Gastroesophageal sphincter (tissue), 3 donors: ENCODE measurements at regions not wholly inside any gene's neighbourhood (a gene's known extent, or its start where the extent isn't known, plus 50 kb on each side); places are given as distances from the start of the nearest gene placed in this dataset.

Source experiments
- EP300 ChIP-seq: sonication (generic); formaldehyde crosslinking; IDR thresholded peaks from one replicate; pipeline ENCODE4 v1.6.1; 2017; ENCODE audit warnings: antibody characterized with exemption, mild to moderate bottlenecking
- POLR2A ChIP-seq, 2 donors: fragments of 450-650 bp; IDR thresholded peaks; one replicate each; pipeline ENCODE4 v1.6.1; 2017; ENCODE audit warnings: antibody characterized with exemption in 2 of 2, mild to moderate bottlenecking in 2 of 2, moderate library complexity in 1 of 2
- TF ChIP-seq, protein P1 (sequence below), 4 experiments: fragments of 200-600 bp in 2 of 4; fragments of 450-650 bp in 2 of 4; sonication (generic) in 1 of 4; IDR thresholded peaks; one replicate each; pipeline ENCODE4 v1.5.1; 2017 to 2019; ENCODE audit warnings: antibody characterized with exemption in 4 of 4, mild to moderate bottlenecking in 2 of 4, moderate library complexity in 2 of 4

DNA sequence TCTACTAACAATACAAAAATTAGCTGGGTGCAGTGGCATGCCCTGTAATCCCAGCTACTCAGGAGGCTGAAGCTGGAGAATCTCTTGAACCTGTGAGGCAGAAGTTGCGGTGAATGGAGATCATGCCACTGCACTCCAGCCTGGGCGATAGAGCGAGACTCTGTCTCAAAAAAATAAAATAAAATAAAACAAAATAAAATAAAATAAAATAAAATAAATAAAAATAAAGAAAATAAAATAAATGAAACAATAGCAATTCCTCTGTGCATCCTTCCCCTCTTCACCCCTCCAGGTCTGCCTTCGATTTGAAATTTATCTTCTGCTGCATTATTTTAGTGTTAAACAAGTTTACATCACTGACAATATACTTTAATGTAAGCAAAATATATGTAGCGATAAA lies 63.0 kb upstream of the UXS1 start:
- no peak for TF ChIP-seq POLR2A (IDR thresholded peaks at IDR 0.05)
- TF ChIP-seq, protein P1, sequence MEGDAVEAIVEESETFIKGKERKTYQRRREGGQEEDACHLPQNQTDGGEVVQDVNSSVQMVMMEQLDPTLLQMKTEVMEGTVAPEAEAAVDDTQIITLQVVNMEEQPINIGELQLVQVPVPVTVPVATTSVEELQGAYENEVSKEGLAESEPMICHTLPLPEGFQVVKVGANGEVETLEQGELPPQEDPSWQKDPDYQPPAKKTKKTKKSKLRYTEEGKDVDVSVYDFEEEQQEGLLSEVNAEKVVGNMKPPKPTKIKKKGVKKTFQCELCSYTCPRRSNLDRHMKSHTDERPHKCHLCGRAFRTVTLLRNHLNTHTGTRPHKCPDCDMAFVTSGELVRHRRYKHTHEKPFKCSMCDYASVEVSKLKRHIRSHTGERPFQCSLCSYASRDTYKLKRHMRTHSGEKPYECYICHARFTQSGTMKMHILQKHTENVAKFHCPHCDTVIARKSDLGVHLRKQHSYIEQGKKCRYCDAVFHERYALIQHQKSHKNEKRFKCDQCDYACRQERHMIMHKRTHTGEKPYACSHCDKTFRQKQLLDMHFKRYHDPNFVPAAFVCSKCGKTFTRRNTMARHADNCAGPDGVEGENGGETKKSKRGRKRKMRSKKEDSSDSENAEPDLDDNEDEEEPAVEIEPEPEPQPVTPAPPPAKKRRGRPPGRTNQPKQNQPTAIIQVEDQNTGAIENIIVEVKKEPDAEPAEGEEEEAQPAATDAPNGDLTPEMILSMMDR (IDR thresholded peaks at IDR 0.05) = no peak
- no peak for TF ChIP-seq EP300
